ENCODE measurements at regions not wholly inside any gene's neighbourhood (a gene's known extent, or its start where the extent isn't known, plus 50 kb on each side); places are given as distances from the start of the nearest gene placed in this dataset.

DNA sequence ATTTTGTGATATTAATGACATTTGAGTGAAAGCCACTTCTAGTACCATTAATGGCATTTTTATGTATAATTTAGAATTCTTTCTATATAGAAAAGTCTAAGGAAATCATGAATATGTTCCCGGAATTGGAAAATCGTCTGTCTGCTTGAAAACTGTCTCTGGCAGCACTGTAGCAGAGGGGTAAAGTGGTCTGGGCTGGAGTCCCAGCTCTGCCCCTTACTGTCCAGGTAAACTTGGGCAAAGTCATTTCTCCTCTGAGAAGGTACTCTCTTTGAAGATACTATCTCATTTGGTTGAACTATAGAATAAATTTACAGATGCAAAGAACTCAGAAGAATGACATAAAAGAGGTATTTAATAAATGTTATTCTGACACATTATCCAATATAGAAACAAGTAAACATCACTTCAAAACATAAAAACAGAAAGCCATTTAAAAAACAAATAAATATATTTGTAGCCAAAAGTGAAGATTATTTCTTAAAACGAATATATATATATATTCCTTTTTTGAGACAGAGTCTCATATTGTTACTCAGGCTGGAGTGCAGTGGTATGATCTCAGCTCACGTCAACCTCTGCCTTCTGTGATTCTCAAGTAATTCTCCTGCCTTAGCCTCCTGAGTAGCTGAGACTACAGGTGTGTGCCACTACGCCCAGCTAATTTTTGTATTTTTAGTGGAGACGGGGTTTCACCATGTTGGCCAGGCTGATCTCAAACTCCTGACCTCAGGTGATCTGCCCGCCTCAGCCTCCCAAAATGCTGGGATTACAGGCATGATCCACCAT lies 149.8 kb upstream of the ITGA4 start:
- DNase-seq, result no peak

DNA sequence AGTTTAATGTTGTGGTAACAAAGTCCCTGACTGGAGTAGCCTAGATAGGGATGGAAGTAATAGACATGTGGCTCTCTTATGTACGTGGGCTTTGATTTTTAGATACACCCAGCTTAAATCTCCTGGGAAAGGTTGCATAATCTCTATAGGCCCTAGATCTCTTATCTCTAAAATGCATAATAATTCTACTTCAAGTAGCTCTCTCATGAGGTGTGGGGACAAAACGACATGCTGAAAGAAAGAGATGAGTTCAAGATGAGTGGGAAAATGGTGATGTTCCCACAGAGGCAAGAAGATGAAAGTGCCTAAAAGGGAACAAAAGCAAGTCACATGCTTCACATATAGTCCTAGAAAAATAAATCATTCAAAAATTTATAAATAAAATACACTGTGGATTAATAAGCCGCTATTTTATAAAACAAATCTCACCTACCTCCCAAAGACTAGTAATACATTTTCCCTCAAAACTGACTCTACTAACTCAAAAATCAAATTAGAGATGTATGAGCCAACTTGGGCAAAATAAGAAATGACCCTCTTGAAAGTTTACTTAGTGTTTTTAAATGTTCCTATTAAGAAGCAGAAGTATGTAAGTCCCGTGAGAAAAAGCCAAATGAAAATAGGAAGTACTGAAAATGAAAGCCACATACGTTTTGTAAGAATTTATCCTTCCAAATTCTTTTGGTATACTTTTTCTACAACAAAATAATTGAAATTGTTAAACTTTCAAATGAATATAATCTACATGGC lies 148.2 kb upstream of the ITGA4 start:
- DNase-seq, result peak; percentile 38 to 76 (median 75)

DNA sequence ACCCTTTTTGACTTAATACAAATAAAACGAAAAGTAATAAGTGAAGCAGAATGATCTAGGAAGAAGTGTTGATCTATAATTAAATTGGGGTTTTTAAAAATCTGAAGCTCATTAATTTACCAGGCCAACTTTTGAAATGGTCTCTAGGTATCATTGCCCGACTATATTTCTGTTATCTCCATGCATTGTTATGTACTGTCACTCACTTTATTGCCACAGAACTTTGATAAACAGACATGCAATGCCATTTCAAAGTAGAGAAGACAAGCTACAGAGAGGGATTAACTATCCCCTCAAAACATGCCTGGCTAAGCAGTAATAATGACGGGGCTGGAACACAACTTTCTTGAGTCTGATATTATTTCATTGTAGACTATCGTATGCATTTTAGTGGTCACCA lies 147.6 kb upstream of the ITGA4 start:
- peak in 1 of 3 donors; percentile 20 for DNase-seq

DNA sequence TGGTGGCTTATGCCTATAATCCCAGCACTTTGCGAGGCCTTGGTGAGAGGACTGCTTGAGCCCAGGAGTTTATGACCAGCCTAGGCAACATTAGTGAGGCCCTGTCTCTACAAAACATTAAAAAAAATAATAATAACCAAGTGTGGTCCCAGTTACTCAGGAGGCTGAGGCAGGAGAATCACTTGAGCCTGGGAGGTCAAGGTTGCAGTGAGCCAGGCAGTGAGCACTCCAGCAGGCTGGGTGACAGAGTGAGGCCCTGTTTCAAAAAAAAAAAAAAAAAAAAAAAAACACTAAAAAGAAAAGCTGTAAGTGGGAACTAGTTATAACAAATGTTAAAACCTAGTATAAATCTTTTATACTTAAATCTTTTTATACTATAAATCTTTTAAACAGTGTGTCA lies 146.2 kb upstream of the ITGA4 start:
- DNase-seq, result no peak

DNA sequence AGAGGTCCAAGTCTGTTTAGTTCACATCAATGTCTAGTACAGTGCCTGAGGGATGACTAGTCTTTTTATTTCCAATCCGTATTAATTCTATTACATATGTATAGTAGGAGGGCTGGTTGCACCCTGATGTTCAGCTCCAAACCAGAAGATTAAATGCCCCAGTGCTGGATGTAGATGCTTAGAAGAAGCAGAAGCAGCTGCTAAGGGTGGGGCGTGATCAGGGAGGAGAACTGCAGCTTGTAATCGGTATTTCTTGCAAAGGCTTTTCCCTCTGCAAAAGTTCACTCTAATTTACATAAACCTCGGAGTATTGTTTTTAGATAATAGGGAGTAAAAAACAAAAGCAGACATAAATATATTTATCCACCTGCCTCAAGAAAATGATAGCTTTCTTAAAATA lies 145.3 kb upstream of the ITGA4 start:
- peak; percentile 24 to 29 (median 29) for DNase-seq

DNA sequence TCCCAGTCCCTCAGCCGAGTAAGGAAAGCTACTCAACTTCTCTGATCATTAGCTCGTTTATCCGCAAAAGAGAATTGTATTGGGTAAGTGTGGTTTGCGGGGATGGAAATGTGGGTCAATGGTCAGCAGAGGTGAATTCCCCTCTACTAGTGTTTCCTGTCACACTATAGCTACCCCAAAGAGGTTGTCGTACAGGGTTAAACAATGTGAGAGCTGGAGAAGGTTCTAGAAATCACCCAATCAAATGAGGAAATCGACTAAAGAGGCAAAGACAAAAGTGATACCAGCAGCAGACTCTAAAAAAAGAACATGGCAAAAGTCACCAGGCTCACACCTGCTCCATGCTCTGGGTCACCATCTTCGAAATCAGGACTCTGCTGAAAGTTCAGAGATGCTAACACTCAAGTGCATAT lies 144.7 kb upstream of the ITGA4 start:
- DNase-seq, result no peak

DNA sequence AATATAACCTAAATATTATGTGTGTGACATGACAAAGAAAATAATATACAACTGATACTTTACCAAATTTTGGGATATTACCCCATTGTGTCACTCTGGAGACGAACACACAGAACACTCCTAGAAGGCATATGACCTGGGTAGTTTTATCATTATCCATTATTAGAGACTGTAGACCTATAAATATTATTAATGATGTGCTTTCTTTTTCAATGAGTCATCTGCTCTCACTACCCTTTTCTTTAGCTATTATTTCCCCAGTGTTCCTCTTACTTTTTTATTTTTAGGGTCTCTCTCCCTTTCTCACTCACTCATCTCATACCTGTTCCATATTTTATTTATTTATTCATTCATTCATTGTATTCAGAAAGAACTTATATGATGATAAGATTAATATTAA lies 143.3 kb upstream of the ITGA4 start:
- DNase-seq, result peak in 1 of 3 donors; percentile 26

DNA sequence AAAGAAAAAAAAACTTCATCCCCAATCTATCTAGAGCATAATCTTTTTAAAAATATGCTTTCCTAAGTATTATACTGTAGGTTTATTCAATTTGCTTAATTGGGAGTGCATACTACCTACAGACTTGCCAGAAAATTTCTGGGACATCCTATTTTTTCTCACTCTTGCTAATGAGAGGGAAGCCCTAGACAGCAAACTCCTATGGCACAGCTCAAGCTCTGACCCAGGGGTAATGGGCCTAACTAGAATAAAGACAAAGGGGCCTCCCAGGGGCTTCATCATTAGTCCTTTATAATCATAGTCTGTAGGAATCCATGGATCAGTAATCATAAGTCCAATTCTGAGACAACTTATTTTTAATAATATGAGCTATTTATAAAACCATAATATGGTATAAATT lies 142.6 kb upstream of the ITGA4 start:
- no peak for DNase-seq

DNA sequence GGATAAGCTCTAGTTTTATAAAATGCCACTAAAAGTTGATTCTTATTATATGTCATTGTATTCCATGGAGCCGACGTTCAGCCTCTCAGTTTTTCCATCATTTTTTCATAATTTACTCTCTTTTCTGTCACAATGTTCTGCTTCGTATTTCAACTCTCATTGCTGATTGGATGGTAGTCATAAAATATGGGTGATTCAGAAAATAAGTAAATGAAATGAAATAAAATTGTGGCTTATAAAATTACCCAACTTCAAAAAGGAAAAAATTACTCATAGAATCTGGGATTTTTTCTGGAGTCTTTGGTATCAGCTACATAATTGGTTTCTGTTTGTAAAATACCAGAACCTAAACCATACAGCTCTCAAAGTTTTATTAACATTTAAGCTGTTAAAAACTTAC lies 139.7 kb upstream of the ITGA4 start:
- peak in 2 of 3 donors; percentile 22 to 36 for DNase-seq

DNA sequence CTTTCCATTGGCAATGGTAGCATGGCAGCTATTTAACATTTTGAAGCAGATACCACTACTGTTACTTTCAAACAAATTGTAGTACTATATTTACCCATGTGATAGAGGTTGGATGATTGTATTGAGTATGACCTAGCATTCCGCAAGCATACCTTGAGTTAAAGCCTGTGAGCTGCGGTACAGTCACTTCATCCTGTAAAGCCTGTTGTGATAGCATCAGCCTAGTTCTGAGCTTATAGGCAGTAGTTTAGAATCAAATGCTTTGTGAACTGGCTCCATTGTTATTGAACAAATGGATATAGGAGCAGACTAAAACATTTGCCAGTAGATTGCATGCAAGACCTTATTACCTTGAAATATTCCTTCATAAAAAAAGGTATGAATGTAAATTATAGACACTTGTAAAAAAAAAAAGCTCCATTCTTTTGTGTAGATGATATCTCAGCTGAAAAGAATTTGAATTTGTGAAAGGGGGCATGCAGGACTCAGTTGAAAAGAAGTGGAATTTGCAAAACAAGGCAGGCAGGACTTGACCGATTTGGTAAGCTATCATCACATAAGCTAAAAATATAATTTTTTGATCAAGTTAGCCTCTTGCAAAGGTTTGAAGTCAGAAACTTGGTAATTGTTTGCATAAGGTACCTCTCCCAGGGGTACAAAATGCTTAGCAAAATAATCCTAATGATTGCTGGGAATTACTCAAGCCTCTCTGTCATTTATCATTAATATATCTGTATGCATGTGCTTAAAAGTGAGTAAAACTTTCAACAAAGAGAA lies 138.5 kb upstream of the ITGA4 start:
- DNase-seq, result no peak

DNA sequence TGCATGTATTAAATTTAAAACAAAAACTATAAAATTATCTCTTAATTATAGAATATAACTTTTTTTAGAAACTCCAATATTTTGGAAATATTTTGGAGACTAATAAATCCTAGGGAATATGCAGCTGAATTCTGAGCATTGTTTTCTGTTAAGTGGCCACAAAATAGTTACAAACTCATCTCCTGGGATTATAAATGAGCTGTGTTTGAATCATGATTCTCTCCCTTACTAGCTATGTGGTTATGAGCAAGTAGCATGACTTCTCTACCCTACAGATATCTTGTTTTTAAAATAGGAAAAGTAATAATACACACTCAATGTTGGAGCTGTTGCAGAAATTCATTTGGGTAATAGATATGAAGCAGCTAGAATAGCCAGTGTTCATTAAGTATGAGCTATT lies 137.9 kb upstream of the ITGA4 start:
- no peak for DNase-seq

DNA sequence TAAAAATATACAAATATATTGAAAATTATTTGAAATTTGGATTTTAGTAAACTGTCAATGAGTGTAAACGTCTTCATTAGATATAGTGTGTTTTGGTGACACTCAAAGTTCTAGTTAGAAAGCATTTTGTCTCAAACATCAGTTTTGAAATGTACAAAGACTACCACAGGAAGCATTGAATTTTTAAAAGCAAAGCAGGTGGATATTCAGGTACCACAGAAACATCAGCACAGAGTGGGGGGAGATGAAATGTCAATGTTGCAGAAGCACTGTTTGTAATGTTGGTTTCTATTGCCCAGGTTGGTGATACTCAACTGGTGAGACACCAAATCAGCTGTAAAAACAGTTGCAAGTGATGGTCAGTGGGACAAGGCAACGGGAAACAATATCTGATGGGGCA lies 136.5 kb upstream of the ITGA4 start:
- DNase-seq, result no peak

DNA sequence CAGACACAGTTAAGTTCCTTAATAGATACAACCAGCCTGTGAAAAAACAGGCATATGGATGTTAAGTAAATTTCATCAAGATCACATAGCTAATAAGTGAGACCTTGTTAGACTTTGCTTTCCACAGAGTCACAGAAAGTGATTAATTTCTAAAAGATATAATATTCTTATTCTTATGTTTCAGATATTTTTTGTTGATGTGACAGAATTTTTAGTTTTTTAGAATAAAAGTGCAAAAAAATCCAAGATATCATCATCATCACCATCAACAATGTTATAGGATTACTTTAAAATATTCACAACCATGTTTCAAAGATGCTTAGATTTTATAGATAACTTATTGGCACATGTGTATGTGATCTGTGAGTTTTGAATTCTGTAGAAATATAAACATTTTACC lies 132.3 kb upstream of the ITGA4 start:
- DNase-seq, result no peak

DNA sequence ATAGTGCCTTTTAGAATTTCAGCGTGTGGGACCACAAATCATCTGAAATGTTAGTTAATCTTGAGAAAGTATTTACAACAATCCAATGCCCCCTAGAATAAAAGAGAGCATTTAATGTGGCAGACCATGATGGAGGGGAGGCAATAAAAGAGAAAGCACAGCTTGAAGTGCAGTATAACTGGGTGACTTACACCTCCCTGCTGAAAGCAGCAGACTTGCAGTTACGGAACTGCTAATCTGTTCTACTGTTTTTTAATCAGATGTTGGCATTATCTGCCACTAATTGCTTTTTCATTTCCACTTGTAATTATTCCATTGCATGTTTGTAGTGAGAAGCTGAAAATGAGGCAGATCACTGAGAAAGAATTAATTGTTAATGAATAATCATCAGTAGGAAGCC lies 130.5 kb upstream of the ITGA4 start:
- DNase-seq, result no peak

DNA sequence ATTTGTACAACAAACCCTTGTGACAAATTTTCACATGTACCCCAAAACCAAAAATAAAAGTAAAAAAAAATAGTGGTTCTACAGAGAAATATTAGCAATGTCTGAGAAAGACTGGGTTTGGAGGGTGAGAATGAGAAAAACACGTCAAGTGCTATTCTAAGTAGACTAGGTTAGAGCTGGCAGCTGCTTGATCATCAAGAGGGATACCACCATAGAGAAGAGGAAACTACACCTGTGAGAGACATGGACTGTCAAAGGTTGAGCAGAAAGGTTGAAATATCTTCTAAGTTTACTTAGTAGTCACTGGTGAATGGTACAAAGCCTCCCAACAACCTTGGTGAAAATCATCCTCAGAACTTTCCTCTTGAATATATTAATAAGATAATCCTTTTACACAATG lies 126.9 kb upstream of the ITGA4 start:
- no peak for DNase-seq

DNA sequence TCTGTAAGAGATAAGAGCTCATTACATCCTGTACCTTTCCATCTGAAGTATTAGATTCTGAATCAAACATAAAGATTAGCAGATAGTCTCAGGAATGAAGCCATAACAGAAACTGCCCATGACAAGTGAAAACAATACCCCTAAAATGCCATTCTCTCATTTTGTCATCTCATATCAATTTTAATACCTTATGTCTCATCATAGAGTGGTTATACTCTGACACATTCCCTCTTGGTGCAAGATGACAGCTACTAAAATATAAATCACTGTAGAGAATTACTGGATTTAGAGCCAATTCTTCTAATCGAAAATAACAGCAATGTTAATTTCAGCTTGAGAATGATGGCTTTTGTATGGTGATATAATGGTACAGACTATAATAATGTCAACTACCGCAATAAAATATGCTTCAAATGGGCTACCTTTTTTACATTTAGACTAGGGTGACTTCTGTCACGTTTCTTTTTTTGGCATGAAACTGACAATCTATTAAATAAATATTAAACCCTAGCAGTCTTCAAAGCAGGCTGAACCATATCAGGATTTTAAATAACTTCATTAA lies 125.1 kb upstream of the ITGA4 start:
- DNase-seq, result no peak

DNA sequence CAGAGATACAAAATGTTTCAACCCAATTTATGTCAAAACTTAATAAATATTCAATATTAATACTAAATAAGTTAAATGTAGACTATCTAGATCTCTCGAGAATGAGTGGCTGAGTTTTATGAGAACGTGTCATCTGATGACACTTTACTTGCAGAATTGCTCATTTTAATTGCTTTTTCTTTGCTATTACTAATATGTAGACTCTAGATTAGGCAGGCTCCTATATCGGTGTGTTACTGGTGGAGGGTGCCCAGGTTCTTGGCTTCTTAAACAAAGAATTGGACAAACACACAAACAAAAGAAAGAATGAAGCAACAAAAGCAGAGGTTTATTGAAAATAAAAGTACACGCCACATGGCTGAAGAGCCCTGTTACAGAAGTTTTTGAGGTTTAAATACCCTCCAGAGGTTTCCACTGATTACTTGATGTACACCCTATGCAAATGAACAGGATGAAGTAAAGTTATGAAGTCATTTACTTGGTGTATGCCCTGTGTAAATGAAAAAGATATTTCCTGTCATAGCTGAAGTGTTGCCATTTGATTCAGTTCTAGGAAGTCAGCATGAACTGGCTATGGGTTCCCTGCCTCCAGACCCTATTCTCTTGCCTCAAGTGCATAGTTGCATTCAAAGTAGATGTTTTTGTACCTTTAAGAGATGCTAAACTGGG lies 122.9 kb upstream of the ITGA4 start:
- DNase-seq, result no peak

DNA sequence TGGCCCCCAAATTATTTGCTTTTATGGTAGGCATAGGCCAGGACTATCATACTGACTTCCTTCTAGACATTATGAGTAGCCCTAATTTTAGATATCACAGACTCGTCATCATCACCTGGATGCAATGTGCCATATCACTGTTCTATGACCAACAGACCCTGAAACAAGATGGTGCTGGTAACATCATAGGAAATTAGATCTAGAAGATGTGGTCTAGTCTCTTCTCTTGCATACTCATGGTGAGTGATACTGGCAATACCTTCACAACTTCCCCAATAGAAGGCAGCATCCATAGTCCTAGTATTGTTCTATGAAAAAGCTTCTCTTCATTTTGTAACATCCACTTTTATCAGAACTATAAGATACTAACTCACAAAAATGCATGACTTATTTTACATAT lies 116.3 kb upstream of the ITGA4 start:
- no peak for DNase-seq

DNA sequence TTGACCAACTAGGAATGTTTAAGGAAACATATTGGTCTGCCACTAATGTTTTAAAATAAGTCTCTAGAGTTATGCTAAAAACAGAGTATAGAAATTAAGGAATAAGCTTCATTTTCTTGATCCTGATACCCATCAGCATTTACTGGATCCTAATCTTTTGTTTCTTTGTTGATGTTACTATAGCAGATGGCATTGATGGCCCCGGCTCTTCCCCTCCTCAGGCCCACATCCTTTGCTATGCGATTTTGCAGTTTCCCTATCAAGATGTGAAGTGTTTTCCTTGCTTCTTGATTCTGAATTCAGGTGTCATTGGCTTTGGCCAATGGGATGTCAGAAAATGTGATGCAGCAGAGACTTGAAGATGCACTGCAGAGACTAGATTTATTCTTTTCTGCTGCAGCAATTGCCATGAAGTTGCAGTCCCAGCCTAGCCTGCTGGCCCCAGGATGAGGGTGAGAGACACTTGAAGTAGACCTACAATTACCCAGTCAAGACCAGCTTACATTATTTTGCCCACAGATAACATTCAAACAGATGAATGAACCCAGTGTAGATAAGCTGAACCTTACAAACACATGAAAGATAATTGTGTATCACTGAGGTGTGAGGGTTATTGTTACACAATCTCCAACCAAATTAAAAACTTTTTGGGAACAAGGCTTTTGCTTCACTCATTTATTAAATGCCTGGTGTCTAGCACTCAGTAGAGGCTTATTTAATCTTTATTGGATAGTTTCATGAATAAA lies 115.2 kb upstream of the ITGA4 start:
- no peak for DNase-seq

DNA sequence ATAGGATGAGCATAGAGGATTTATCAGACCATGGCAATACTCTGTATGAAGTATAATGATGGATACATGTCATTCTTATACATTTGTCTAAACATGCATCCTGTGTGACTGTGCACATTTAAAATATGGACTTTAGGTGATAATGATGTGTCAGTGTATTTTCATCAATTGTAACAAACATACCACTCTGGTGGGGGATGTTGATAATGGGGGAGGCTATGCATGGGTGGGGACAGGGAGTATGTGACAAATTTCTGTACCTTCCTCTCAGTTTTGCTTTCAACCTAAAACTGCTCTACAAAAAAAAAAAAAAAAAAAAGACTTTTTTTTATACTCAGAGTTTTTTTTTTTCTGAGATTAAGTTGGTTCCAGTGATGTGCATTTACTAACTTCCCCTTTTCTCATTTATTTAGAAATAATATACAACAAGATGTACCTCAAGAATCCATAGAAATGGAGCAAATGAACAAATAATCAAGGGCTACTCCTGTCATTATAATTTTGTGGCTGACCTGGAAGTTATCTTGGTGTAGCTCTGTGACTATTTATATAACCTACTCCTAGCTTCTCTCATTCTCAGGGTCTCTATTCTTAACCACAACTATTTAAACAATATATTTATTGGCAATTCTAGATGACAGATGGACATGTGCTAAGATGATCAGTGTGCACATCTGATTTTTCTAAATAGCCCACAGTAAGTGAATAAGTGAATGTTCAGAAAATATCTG lies 108.9 kb upstream of the ITGA4 start:
- no peak for DNase-seq

DNA sequence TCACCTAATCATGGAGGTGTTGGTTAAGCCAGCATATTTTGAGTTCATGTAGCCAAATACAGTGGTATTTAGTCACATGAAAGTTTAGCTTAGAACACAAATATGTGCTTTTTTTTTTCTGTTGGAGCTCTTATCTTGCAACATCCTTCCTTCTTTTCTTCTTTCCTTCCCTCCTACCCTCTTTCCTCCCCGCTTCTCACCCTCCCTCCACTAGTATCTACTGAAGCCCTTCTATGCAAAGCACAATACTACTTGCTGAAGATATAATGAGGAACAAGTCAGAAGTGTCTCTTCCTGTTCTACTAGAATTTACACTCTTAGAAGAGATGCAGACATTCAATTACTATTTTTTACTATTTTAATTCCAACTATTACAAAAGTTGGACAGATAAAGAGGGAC lies 105.0 kb upstream of the ITGA4 start:
- DNase-seq, result peak in 1 of 3 donors; percentile 14

All from suppressor macrophage treated with lipopolysaccharide for 1 hour (primary cell).